HG02973 (cell line): ENCODE measurements at regions not wholly inside any gene's neighbourhood (a gene's known extent, or its start where the extent isn't known, plus 50 kb on each side); places are given as distances from the start of the nearest gene placed in this dataset.

Experiments
- ATAC-seq: cut with Tn5 transposase; IDR thresholded peaks from one replicate; pipeline ENCODE4 v1.9.1; 2021; ENCODE audit warnings: moderate library complexity; ENCODE audit not compliant: unreplicated experiment

DNA sequence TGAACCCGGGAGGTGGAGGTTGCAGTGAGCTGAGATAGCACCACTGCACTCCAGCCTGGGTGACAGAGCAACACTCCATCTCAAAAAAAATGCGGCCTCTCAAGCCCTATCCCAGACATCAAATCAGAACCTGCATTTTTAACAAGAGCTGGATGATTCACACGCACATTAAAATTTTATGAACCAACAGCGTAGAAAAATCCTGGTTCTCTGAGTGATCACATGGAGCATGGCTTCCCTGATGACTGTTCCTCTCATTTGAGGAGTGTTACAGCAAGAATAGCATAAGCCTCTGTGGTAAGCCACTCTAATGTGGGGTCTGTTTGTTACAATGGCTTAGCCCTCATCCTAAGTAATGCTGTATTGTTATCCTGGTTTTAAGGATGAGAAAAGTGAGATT, 163.6 kb downstream of the BRMS1L start:
- no peak for ATAC-seq

DNA sequence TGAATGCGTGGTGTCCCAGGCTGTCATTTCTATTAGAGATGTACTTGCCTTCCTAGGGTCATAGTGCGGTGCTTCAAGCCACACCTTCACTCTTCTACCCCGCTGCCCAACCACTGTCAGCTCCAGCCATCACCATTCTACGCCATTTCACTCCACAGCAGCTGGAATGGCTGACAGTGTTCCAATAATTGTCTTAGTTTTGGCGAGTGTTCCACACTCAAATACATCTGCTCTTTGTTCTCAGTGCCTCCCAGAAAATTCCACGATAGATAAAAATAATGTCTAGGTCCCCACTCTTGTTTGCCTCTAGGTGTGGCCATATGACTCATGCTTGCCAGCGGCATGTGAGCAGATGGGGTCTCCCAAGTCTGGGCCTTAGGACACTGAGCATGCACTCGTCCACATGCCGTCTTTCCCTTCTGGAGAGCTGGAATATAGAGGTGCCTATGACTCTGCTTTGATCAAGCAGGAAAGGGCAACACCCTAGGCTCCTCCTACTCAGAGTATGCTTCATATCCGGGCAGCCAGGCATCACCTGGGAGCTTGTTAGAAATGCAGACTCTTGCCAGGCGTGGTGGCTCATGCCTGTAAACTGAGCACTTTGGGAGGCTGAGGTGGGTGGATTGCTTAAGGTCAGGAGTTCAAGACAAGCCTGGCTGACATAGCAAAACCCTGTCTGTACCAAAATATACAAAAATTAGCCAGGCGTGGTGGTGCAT, 163.0 kb downstream of the BRMS1L start:
- no peak for ATAC-seq

DNA sequence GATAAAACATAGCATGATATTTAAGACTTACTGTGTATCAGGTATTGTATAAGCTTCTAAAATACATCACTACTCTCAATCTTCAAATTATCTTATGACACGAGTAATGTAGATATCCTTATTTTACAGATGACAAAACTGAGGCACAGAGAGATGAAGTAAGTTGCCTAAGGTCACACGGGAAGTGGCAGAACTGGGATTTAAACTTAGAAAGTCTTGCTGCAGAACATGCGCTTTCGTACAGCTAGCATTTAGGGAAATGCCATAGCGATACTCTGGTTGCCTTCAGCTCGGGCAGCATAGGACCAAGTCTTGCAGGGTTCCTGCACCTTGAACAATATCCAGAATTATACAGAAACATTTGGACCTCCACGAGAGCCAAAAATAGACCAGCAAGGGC, 162.4 kb downstream of the BRMS1L start:
- ATAC-seq, result no peak

DNA sequence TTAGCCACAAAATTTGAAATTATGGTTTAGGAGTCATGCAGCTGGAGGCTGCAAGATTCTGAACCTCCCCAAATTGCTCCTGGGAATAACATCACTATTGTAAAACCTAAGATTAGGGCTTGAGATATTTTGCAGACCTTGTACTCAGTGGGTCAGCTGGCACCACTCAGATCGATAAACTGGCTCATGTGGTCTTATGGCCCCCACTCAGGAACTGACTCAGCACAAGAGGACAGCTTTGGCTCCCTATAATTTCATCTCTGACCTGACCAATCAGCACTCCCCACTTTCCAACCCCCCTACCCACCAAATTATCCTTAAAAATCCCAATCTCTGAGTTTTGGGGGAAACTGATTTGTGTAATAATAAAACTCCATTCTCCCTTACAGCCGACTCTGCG, 161.6 kb downstream of the BRMS1L start:
- no peak for ATAC-seq

DNA sequence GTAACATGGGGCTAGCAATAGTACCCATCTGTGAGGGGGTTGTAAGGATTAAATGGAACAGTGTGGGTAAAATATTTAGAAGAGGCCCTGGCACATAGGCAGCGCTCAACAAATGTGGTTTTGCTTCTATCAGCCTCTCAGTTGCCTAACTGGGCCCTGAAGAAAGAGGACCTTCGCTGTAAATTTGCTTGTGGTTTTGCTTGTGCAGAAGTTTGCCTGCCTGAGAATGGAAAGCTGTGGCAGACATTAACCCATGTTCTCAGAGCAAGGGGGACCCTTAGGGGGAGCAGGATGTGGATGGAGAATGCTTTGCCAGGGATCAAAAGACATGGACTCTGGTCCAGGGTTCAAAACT, 160.1 kb downstream of the BRMS1L start:
- no peak for ATAC-seq

DNA sequence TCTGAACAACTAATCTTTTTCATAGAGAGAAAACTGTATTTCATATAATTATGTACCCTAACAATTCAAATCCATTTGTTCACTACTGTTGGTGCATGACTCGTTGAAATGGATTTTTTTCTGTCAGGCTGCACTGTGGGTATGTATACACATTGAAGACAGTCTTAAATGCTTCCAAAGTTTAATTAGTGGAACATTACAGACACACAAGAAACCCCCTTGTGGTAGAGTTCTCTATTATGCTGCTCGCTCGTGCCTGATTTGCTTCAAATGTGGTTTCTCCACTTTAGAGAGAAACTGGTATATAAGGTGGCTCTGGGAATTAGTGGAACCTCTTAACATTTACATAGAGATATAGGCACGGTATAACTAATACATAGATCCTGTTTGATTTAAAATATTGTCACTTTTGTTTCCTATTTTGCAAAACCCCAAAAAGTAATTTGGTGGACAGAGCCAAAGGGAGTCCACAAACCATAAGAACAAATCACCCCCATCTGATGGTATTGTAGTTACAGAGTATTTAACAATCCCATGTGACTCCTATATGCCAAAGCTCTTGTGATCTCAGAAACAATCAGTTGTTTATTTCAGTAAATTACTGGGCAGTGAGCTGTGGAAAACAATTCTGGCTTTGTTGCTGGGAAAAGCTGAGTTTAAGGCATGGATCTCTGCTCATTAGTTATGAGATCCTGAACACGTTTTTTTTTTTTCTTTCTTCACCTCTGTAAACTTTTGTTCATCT, 159.5 kb downstream of the BRMS1L start:
- ATAC-seq, result no peak

DNA sequence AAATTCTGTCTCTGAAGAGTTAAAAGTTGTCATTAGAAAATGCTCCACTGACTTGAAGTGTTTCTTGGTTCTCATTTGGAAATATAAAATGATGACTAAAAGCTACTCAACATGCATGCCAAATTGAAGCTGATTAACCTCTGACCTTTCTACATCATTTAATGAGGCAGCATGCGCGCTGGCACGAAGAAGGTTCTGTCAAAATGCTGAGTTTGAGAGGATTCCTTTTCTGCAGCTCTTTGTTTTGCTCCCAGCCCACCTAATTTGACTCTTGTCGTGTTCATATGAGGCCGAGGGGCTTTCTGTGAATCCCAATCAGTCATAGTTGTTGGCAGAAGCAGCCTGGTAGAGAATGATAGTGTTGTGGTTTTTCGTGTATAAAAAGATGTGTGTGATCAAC, 153.4 kb downstream of the BRMS1L start:
- no peak for ATAC-seq

DNA sequence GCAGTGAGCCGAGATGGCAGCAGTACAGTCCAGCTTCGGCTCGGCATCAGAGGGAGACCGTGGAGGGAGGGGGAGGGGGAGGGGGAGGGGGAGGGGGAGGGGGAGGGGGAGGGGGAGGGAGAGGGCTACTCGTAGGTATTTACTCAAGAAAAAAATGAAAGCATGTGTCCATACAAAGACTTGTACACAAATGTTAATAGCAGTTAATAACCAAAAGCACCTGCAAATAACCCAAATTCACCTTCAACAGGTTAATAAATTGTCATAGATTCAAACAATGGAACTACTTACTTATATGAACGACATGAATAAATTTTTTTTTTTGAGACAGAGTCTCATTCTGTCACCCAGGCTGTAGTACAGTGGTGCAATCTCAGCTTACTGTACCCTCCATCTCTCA, 152.4 kb downstream of the BRMS1L start:
- no peak for ATAC-seq

DNA sequence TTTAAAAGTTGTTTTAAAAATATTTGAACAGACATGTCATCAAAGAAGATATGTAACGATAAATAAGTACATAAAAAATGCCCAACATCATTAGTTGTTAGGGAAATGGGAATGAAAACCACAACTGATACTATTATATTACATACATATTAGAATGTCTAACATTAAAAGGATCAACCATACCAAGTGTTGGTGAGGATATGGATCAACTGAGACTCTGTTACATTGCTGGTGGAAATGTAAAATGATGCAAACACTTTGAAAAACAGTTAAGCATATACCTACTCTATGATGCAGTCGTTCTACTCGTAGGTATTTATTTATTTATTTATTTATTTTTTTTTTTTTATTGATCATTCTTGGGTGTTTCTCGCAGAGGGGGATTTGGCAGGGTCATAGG, 149.7 kb downstream of the BRMS1L start:
- no peak for ATAC-seq

DNA sequence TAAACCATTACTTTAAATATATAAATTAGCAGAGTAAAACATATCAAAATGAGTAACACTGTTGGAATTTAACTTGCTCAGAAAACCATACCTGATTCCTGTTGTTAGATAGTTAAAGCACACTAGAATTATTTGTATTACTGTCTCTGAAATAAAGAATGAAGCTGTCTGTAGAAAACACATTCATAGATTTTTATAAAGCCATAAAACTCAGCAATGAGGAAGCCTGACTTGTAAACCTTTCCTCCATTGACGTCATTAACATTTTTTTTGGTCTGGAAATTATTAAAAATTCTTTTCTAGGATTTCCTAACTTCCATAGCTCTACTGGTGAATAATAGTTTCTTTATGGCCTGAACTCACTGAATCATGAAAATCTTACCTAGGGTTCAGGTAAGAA, 147.6 kb downstream of the BRMS1L start:
- no peak for ATAC-seq

DNA sequence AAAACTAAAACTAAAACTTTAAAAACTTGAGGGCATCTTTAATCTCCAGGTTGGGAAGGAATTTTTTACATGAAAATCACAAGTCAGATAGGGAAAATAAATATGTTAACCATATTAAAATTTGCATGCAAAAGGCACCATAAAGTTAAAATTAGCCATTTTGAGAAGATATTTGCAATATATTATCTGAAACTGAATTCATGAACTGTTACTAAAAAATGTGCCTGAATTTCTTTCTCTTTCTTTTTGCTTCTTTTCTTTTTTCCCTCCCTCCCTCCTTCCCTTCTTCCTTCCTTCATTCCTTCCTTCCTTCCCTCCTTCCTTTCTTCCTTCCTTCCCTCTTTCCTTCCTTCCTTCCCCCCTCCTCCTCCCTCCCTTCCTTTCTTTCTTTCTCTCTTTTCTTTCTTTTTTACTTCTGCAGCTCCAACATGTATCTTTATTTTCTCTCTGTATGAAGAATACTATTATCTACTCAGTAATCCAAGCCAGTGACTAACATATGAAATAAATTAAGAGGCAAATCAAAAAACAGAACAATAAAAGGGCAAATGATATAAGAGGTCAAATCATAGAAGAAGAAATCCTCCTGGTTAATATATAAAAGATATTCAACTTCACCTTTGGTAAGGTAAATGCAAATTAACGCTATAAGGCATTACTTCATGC, 146.0 kb downstream of the BRMS1L start:
- no peak for ATAC-seq

DNA sequence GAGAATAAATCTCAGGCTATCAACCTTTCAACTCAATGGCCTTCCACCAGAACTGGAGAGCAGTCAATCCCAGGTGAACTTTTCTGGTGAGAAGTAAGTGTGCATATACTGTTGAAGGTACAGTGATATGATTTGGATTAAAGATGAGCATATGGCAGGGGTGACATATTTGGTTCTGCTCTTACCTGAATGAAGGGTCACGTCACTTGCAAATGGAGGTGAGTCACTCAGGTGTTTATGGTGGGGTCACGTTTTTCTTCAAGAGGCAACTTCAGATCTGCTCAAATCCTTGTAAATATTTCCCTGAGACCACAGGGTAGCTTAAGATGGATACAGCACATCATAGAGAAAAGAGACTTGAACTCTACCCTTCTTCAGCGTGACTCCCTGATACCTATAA, 143.2 kb downstream of the BRMS1L start:
- ATAC-seq, result no peak

DNA sequence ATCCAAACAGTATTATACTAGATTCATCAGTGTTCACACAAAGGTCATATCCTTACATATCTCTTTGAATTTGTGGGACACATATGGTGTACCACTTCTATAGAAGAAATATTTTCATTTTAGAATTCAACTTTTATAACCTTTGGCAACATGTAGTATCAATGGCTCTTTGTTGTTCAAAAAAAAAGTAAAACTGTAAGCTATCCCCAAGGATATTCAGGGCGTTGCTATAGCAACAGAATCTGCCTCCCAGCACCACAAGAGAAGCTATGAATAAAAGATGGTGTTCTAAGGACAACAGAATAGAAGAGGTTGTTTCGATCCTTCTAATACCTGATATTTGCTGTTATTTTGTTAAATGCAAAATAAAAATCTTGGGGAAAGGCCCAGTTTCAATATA, 139.3 kb downstream of the BRMS1L start:
- ATAC-seq, result no peak

DNA sequence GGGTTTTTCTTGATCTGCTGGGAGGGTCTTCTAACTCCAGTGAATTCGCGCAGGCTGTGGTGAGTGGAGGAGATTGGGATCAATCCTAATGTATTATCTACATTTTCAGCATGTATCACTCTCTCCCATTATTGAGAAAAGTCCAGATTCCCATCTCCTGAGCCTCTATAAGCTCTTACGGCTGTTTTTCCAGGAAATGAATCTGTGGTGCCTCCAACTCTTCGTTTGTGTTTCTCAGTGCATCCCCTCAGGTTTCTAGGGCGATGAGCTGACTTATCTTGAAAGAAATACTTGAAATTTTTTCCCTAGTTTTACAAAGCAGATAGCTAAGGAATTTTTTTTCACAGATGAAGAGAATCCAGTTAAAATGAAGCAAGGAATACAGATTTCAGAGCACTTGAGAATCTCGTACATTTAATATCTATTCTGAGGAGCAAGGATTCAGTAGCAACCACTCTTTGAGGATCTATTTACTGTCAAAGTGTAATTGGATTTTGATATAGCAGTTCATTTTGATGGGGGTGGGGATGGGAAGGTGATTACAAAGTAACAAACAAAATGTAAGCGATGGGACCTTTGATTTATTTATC, 138.7 kb downstream of the BRMS1L start:
- no peak for ATAC-seq

DNA sequence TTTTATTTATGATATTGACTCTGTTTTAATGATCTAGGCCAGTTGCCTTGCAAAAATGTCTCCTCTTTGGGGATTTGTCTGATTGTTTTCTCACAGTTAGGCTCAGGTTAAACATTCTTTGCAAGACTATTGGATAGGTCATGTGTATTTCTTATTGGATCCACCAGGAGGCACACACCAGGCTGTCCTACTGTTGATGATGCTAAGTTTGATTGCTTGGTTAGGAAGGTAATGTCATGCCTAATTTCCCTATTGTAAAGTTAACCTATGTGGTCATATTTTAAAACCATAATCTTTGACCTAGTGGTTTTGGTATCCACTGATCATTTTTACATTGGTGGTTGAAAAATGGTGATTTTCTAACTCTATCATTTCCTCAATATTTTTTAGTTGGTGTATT, 137.1 kb downstream of the BRMS1L start:
- ATAC-seq, result no peak

DNA sequence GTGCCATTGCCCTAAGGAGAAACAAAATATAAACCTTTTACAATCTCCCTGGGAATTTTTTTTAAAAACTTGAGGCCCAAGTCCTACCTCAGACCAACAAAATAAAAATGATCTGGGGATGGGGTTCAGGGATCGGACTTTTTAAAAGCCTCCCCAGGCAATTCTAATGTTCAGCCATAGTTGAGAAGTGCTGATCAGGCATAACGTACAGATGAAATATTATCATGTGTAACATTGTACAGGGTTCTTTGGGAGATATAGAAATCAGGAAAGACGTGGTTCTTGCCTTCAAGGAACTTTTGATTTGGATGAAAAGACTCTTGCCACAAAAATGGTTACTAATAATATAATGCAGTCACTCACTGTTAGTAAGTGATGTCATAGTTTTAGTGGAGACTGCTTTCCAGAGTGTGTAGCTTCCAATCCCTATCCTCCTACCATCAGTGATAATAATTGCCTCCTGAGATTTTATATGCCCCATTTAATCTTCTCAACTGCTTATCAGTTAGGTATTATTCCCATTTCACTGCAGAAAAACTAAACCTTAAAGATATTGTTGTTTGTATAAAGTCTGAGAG, 135.6 kb downstream of the BRMS1L start:
- ATAC-seq, result no peak

DNA sequence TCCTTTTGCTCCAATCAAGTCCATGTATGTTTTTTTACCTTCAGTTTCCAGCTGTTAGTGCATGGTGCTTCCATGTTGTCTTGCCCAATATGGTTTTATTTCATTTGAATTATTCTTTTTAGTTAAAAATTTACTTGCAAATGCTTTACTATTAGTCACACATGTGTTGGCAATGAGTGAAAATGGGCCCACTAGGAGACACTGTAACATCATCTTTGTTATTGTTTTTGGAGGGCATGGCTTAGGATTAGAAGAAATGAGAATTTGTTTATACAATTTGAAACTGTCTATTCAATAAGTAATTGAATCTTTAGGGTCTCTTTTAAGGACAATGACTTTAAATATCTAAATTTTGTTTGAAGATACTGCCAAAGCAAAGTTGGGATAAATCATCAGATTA, 133.7 kb downstream of the BRMS1L start:
- ATAC-seq, result no peak

DNA sequence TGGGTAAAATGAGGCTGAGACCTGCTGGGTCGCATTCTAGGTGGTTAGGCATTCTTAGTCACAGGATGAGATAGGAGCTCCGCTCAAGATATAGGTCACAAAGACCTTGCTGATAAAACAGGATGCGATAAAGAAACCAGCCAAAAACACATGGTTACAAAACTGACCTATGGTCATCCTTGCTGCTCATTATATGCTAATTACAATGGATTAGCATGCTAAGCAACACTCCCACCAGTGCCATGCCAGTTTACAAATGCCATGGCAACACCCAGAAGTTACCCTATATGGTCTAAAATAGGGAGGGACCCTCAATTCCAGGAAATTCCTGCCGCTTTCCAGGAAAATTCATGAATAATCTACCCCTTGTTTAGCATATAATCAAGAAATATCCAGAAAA, 132.4 kb downstream of the BRMS1L start:
- ATAC-seq, result no peak

DNA sequence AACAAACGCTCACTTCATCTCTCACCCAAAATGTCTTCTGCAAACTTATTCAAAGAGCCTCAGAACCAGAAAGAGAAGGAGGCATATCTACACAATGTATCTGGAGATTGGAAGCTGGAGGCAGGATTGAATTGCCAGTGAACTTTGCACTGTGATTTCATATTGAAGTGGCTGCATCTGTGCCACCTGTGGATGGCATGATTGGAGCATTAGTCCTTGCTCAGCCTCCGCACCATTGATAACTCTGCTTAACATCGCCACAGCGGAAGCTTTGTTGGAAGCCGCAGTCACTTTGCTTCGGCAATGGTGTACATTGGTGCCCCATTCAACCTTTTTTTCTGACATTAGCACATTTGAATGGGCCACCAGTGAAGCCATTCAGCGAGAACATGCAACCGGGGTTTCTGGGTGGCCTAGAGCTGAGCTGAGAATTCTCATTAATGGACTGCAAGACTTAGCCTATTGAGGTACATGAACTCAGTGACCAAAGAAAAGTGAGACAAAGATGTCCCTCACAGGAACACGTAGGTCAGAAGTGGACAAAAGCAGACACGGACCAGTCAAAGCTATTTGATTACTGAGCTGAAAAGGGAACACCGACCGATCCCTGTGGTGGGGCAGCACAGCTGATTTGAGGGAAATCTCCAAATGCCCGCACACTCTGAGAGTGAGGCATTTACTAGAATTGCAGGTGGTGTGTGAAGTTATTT, 130.4 kb downstream of the BRMS1L start:
- ATAC-seq, result no peak

DNA sequence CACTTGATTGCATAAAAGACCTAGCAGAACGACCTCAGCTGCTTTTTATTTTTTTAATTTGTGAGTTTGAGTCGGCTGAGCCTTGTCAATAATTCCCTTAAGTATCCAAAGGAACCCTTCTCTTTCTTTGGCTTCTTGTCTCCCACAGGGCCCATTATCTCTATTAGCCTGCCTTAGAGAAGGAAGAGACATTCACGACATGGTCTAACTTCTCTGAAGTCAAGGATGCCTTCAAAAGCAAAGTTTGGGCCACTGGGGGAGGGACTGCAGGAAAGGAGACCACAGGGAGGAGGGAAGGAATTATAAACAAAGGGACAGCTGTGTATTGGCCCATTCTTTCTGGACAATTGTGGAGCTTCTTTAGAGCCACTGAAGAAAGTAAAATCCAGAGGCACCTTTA, 126.4 kb downstream of the BRMS1L start:
- no peak for ATAC-seq

DNA sequence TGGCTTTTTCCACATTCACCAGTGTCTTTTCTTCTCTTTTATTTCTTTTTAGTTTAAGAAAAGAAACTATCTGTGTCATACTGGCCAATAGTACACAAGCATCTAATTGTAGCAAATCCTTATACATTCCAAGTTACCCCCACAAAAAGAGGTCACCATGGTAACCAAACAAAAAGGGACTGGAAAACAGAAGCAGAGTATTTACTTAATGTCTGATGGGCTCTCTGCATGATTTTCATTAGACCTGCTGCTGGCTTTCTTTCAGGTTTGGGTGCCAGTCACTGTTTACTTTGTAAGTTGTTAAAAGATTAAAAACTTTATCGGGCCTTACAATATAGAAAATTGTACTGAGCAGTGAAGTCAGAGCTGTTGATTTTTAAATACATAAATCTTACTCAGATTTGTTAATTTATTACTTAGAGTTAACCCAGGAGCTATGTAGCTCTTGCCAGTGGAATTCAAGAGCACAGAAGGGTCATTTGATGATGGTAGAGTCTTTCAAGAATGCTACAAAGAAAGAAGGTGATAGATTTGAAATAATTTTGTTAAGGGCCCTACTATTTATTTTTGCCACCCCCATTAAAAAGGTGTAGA, 123.9 kb downstream of the BRMS1L start:
- ATAC-seq, result no peak
